SU-DHL-6 (cell line): ENCODE measurements at regions not wholly inside any gene's neighbourhood (a gene's known extent, or its start where the extent isn't known, plus 50 kb on each side); places are given as distances from the start of the nearest gene placed in this dataset.

Experiments
- CTCF ChIP-seq: fragments of 200-600 bp; sonication (generic); IDR thresholded peaks from one replicate; pipeline ENCODE4 v1.5.1; 2017; ENCODE audit warnings: antibody characterized with exemption, mild to moderate bottlenecking, low read length, moderate library complexity; ENCODE audit not compliant: insufficient read depth, poor library complexity, severe bottlenecking
- EZH2phosphoT487 ChIP-seq: fragments of 200-600 bp; sonication (generic), shearing (Covaris generic); conservative IDR thresholded peaks from 2 replicates; pipeline ENCODE4 v1.6.1; 2018; ENCODE audit warnings: mild to moderate bottlenecking, antibody characterized with exemption, low read length, moderate library complexity, mixed read lengths

GRCh38 chr6:113574147-113574546 is 283.0 kb upstream of the MARCKS start:
- TF ChIP-seq CTCF, result no peak
- TF ChIP-seq EZH2phosphoT487, result no peak
